Activated CD8-positive, alpha-beta memory T cell treated with anti-CD3 and anti-CD28 coated beads for 36 hours (primary cell): ENCODE measurements at regions not wholly inside any gene's neighbourhood (a gene's known extent, or its start where the extent isn't known, plus 50 kb on each side); places are given as distances from the start of the nearest gene placed in this dataset.

ENCODE experiments used
- CTCF ChIA-PET: fragments of 350-600 bp; sonication (Branson Sonifier 250); formaldehyde crosslinking; loops from one replicate; lab custom pipeline; 2021; ENCODE audit warnings: antibody characterized with exemption; lab: Charles Lee
- POLR2A ChIA-PET: fragments of 350-600 bp; sonication (Branson Sonifier 250); formaldehyde crosslinking; loops from one replicate; lab custom pipeline; 2021; ENCODE audit warnings: antibody characterized with exemption; lab: Charles Lee

GRCh38 chr16:10333321-10334032, 52.4 kb upstream of the ATF7IP2 start:
- ChIA-PET POLR2A (no interaction called here), CTCF (no interaction called here)

- CTCF ChIA-PET, result no interaction called here
Observed at GRCh38 chr16:10335681-10336080, 50.2 kb upstream of the ATF7IP2 start.

More at GRCh38 chr16:10335681-10336080, 50.2 kb upstream of the ATF7IP2 start:
- POLR2A ChIA-PET, result no interaction called here
